Chondrocyte (in vitro differentiated cells): ENCODE measurements at regions not wholly inside any gene's neighbourhood (a gene's known extent, or its start where the extent isn't known, plus 50 kb on each side); places are given as distances from the start of the nearest gene placed in this dataset.
A peak's percentile ranks its signal among the peaks of the same experiment; 100 is the strongest.

ENCODE experiments used
- DNase-seq: peaks from one replicate; pipeline ENCODE4 v3.0.0; 2021; ENCODE audit warnings: mixed read lengths, low spot score
- H3K27ac Mint-ChIP-seq: one replicate; pipeline ENCODE4 v1.8.0; 2021; ENCODE audit warnings: mild to moderate bottlenecking, moderate library complexity, mixed read lengths; ENCODE audit not compliant: unreplicated experiment
- H3K27me3 Mint-ChIP-seq: 2 replicates; pipeline ENCODE4 v1.8.0; 2021; ENCODE audit warnings: low read depth, mixed read lengths
- H3K36me3 Mint-ChIP-seq: 2 replicates; pipeline ENCODE4 v1.8.0; 2021; ENCODE audit warnings: low read depth, mixed read lengths
- H3K4me1 Mint-ChIP-seq: 2 replicates; pipeline ENCODE4 v1.8.0; 2021; ENCODE audit warnings: low read depth, mild to moderate bottlenecking, mixed read lengths
- H3K4me3 Mint-ChIP-seq: one replicate; pipeline ENCODE4 v1.8.0; 2021; ENCODE audit warnings: mild to moderate bottlenecking, moderate library complexity, mixed read lengths; ENCODE audit not compliant: unreplicated experiment
- H3K9me3 Mint-ChIP-seq: 2 replicates; pipeline ENCODE4 v1.8.0; 2021; ENCODE audit warnings: low read depth, mixed read lengths
- CTCF ChIP-seq: fragments of 200-600 bp; sonication (generic); IDR thresholded peaks from 2 replicates; pipeline ENCODE4 v1.5.0; 2021; ENCODE audit warnings: antibody characterized with exemption, mild to moderate bottlenecking, moderate library complexity

GRCh38 chr4:31104577-31104976 lies 384.4 kb downstream of the PCDH7 start:
- Mint-ChIP-seq H3K9me3 (no peaks in the 10 kb centered on the region), H3K27me3 (no peaks in the 10 kb centered on the region), H3K27ac (no peak overlapping the region), H3K36me3 (no peaks in the 10 kb centered on the region), H3K4me1 (peaks cover 56% of the 10 kb centered on the region), H3K4me3 (no peak overlapping the region)
- TF ChIP-seq CTCF = no peak
- no peak for DNase-seq

GRCh38 chr4:31106419-31106818 lies 386.2 kb downstream of the PCDH7 start:
- H3K4me3 Mint-ChIP-seq = no peak overlapping the region
- no peak for TF ChIP-seq CTCF
- no peaks in the 10 kb centered on the region for H3K27me3 Mint-ChIP-seq
- H3K27ac Mint-ChIP-seq = no peak overlapping the region
- H3K9me3 Mint-ChIP-seq = no peaks in the 10 kb centered on the region
- no peaks in the 10 kb centered on the region for H3K36me3 Mint-ChIP-seq
- peaks cover 42% of the 10 kb centered on the region for H3K4me1 Mint-ChIP-seq
- DNase-seq = no peak

GRCh38 chr4:31107362-31107761 lies 387.2 kb downstream of the PCDH7 start:
- DNase-seq = no peak
- Mint-ChIP-seq H3K9me3 (no peaks in the 10 kb centered on the region), H3K27ac (peak overlapping the region; percentile 66), H3K4me1 (peaks cover 37% of the 10 kb centered on the region), H3K4me3 (no peak overlapping the region), H3K27me3 (no peaks in the 10 kb centered on the region), H3K36me3 (no peaks in the 10 kb centered on the region)
- TF ChIP-seq CTCF = no peak

GRCh38 chr4:31108762-31109161 lies 388.6 kb downstream of the PCDH7 start:
- Mint-ChIP-seq H3K9me3 (no peaks in the 10 kb centered on the region), H3K4me1 (peaks cover 34% of the 10 kb centered on the region), H3K4me3 (no peak overlapping the region), H3K27ac (peak overlapping the region; percentile 9), H3K27me3 (no peaks in the 10 kb centered on the region), H3K36me3 (no peaks in the 10 kb centered on the region)
- no peak for TF ChIP-seq CTCF
- DNase-seq = no peak

- Mint-ChIP-seq H3K4me3 (no peak overlapping the region), H3K4me1 (peaks cover 20% of the 10 kb centered on the region), H3K9me3 (no peaks in the 10 kb centered on the region), H3K27me3 (no peaks in the 10 kb centered on the region), H3K36me3 (no peaks in the 10 kb centered on the region), H3K27ac (no peak overlapping the region)
- TF ChIP-seq CTCF = no peak
- no peak for DNase-seq
Observed at GRCh38 chr4:31111790-31112189, 391.6 kb downstream of the PCDH7 start.
